ENCODE measurements at regions not wholly inside any gene's neighbourhood (a gene's known extent, or its start where the extent isn't known, plus 50 kb on each side); places are given as distances from the start of the nearest gene placed in this dataset.

GRCh38 chr3:25883492-25883891 is 93.6 kb downstream of the OXSM start:
- H3K9me3 ChIP-seq (ENCODE audit: control insufficient read depth in 4 of 4, low read length in 3 of 4) = no peaks in the 10 kb centered on the region
- no peaks in the 10 kb centered on the region for H3K4me1 ChIP-seq (ENCODE audit: control insufficient read depth in 4 of 4, insufficient read depth in 4 of 4, low read length in 3 of 4)
- DNase-seq (ENCODE audit: low spot score) = no peak
- TF ChIP-seq HNF4A (conservative IDR thresholded peaks at IDR 0.05) (no peak), TAF1 (conservative IDR thresholded peaks at IDR 0.05) (no peak), HNF4G (IDR thresholded peaks at IDR 0.05) (no peak), MAX (IDR thresholded peaks at IDR 0.05) (no peak), CTCF (IDR thresholded peaks at IDR 0.05; ENCODE audit: low read depth, low read length, missing input control) (no peak), RXRA (IDR thresholded peaks at IDR 0.05) (no peak), GABPA (IDR thresholded peaks at IDR 0.05 in 1 of 2, conservative IDR thresholded peaks at IDR 0.05 in 1 of 2) (no peak), NR2F2 (IDR thresholded peaks at IDR 0.05) (no peak), JUND (IDR thresholded peaks at IDR 0.05) (no peak), ATF3 (IDR thresholded peaks at IDR 0.05) (no peak), FOXA1 (IDR thresholded peaks at IDR 0.05) (no peak), SP1 (IDR thresholded peaks at IDR 0.05) (no peak)
- H3K36me3 ChIP-seq (ENCODE audit: control insufficient read depth in 4 of 4, insufficient read depth in 3 of 4, low read depth in 1 of 4, low read length in 3 of 4) = no peaks in the 10 kb centered on the region
- WGBS = 98% methylated on average over 1 of the region's 1 CpG
- H3K4me3 ChIP-seq (ENCODE audit: low read depth in 1 of 3, low read length in 3 of 3) = no peak overlapping the region
- no peak overlapping the region for H3K9ac ChIP-seq (ENCODE audit: low read depth in 1 of 2, low read length in 2 of 2)
- H3K27me3 ChIP-seq (ENCODE audit: control insufficient read depth in 4 of 4, insufficient read depth in 4 of 4, low read length in 3 of 4) = no peaks in the 10 kb centered on the region
- H3K27ac ChIP-seq (ENCODE audit: low read depth in 1 of 2, low read length in 2 of 2) = no peak overlapping the region

GRCh38 chr3:25884981-25885380 is 95.1 kb downstream of the OXSM start:
- H3K4me1 ChIP-seq (ENCODE audit: control insufficient read depth in 4 of 4, insufficient read depth in 4 of 4, low read length in 3 of 4) = no peaks in the 10 kb centered on the region
- no peaks in the 10 kb centered on the region for H3K27me3 ChIP-seq (ENCODE audit: control insufficient read depth in 4 of 4, insufficient read depth in 4 of 4, low read length in 3 of 4)
- no peak overlapping the region for H3K4me3 ChIP-seq (ENCODE audit: low read depth in 1 of 3, low read length in 3 of 3)
- no peaks in the 10 kb centered on the region for H3K36me3 ChIP-seq (ENCODE audit: control insufficient read depth in 4 of 4, insufficient read depth in 3 of 4, low read depth in 1 of 4, low read length in 3 of 4)
- 95% methylated on average over 2 of the region's 2 CpGs for WGBS
- H3K27ac ChIP-seq (ENCODE audit: low read depth in 1 of 2, low read length in 2 of 2) = no peak overlapping the region
- H3K9me3 ChIP-seq (ENCODE audit: control insufficient read depth in 4 of 4, low read length in 3 of 4) = no peaks in the 10 kb centered on the region
- TF ChIP-seq REST (IDR thresholded peaks at IDR 0.05) = no peak
- TF ChIP-seq TAF1 (conservative IDR thresholded peaks at IDR 0.05) = no peak
- TF ChIP-seq ZBTB33 (IDR thresholded peaks at IDR 0.05) = no peak
- no peak for TF ChIP-seq MAX (IDR thresholded peaks at IDR 0.05)
- TF ChIP-seq ATF3 (IDR thresholded peaks at IDR 0.05) = no peak
- no peak for TF ChIP-seq RAD21 (IDR thresholded peaks at IDR 0.05)
- TF ChIP-seq SP1 (IDR thresholded peaks at IDR 0.05) = no peak
- TF ChIP-seq HNF4A (conservative IDR thresholded peaks at IDR 0.05) = no peak
- TF ChIP-seq FOXA2 (IDR thresholded peaks at IDR 0.05) = no peak
- no peak for TF ChIP-seq YY1 (IDR thresholded peaks at IDR 0.05)
- TF ChIP-seq GABPA (IDR thresholded peaks at IDR 0.05 in 1 of 2, conservative IDR thresholded peaks at IDR 0.05 in 1 of 2) = no peak
- TF ChIP-seq HNF4G (IDR thresholded peaks at IDR 0.05) = no peak
- no peak for TF ChIP-seq CTCF (IDR thresholded peaks at IDR 0.05; ENCODE audit: low read depth, low read length, missing input control)
- TF ChIP-seq RXRA (IDR thresholded peaks at IDR 0.05) = no peak
- no peak for TF ChIP-seq NR2F2 (IDR thresholded peaks at IDR 0.05)
- no peak for TF ChIP-seq EGR1 (IDR thresholded peaks at IDR 0.05; ENCODE audit: low read depth in 2 of 2)
- TF ChIP-seq FOXA1 (IDR thresholded peaks at IDR 0.05) = no peak
- no peak for TF ChIP-seq JUND (IDR thresholded peaks at IDR 0.05)
- DNase-seq (ENCODE audit: low spot score) = no peak
- H3K9ac ChIP-seq (ENCODE audit: low read depth in 1 of 2, low read length in 2 of 2) = no peak overlapping the region

Measured in liver (tissue), 8 donors.